Fibroblast of the aortic adventitia (primary cell): ENCODE measurements at regions not wholly inside any gene's neighbourhood (a gene's known extent, or its start where the extent isn't known, plus 50 kb on each side); places are given as distances from the start of the nearest gene placed in this dataset.

Experiments
- DNase-seq: peaks from one replicate; pipeline ENCODE4 v3.0.0-alpha.2; 2010; ENCODE audit warnings: low read depth
- H3K4me3 ChIP-seq: 2 replicates; pipeline ENCODE4 v1.5.1; 2011; ENCODE audit warnings: low read depth, mild to moderate bottlenecking, control low read depth, low read length, moderate library complexity
- TF ChIP-seq, protein P1 (sequence below): IDR thresholded peaks from 2 replicates; pipeline ENCODE4 v1.5.1; 2011; ENCODE audit warnings: mild to moderate bottlenecking, low read length, control low read depth, inconsistent platforms; ENCODE audit not compliant: insufficient read depth

- no peak overlapping the region for H3K4me3 ChIP-seq
- DNase-seq: peak; percentile 82
- TF ChIP-seq, protein P1, sequence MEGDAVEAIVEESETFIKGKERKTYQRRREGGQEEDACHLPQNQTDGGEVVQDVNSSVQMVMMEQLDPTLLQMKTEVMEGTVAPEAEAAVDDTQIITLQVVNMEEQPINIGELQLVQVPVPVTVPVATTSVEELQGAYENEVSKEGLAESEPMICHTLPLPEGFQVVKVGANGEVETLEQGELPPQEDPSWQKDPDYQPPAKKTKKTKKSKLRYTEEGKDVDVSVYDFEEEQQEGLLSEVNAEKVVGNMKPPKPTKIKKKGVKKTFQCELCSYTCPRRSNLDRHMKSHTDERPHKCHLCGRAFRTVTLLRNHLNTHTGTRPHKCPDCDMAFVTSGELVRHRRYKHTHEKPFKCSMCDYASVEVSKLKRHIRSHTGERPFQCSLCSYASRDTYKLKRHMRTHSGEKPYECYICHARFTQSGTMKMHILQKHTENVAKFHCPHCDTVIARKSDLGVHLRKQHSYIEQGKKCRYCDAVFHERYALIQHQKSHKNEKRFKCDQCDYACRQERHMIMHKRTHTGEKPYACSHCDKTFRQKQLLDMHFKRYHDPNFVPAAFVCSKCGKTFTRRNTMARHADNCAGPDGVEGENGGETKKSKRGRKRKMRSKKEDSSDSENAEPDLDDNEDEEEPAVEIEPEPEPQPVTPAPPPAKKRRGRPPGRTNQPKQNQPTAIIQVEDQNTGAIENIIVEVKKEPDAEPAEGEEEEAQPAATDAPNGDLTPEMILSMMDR: peak; percentile 76
Observed at GRCh38 chr2:71801969-71802368, 345.7 kb downstream of the CYP26B1 start.

- no peak overlapping the region for H3K4me3 ChIP-seq
- DNase-seq: no peak
- TF ChIP-seq, protein P1: no peak
Observed at GRCh38 chr2:71801556-71801955, 346.1 kb downstream of the CYP26B1 start.

GRCh38 chr2:71800851-71801250, 346.8 kb downstream of the CYP26B1 start:
- TF ChIP-seq, protein P1: no peak
- no peak for DNase-seq
- H3K4me3 ChIP-seq: no peak overlapping the region

- H3K4me3 ChIP-seq: no peak overlapping the region
- TF ChIP-seq, protein P1: no peak
- DNase-seq: no peak
Observed at GRCh38 chr2:71800106-71800809, 346.9 kb downstream of the DYSF start.

DNA sequence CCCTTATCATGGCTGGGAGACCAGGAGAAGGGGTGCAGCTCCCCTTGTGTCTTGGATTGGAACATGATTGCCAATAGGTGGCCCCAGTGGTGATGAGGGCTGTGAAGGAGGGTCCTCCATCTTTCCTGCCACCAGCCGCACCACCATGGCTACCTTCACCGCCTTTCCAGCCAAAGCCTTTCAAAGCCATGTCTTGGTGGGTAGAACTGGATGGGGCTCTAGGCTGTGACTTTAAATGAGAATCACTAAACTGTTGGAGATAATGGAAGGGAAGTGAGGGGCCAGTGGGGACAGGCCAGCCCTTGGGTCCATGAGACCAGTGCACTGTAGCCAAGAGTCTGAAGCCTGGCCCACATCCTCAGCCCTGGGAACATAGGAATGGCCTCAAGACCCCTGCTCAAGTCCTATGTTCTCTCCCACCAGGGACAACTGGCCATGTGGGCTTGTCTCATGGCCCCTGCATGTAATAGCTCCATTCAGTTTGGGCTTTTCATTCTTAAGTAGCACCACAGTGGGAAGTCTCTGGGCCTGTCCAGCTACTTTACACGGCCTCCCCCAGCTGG, 345.7 kb downstream of the DYSF start:
- H3K4me3 ChIP-seq: no peak overlapping the region
- no peak for DNase-seq
- TF ChIP-seq, protein P1: no peak

GRCh38 chr2:71798266-71799012, 345.1 kb downstream of the DYSF start:
- TF ChIP-seq, protein P1: peak; percentile 90

More at GRCh38 chr2:71798266-71799012, 345.1 kb downstream of the DYSF start:
- peak; percentile 37 for DNase-seq
- H3K4me3 ChIP-seq: no peak overlapping the region
